ENCODE measurements at regions not wholly inside any gene's neighbourhood (a gene's known extent, or its start where the extent isn't known, plus 50 kb on each side); places are given as distances from the start of the nearest gene placed in this dataset.

DNA sequence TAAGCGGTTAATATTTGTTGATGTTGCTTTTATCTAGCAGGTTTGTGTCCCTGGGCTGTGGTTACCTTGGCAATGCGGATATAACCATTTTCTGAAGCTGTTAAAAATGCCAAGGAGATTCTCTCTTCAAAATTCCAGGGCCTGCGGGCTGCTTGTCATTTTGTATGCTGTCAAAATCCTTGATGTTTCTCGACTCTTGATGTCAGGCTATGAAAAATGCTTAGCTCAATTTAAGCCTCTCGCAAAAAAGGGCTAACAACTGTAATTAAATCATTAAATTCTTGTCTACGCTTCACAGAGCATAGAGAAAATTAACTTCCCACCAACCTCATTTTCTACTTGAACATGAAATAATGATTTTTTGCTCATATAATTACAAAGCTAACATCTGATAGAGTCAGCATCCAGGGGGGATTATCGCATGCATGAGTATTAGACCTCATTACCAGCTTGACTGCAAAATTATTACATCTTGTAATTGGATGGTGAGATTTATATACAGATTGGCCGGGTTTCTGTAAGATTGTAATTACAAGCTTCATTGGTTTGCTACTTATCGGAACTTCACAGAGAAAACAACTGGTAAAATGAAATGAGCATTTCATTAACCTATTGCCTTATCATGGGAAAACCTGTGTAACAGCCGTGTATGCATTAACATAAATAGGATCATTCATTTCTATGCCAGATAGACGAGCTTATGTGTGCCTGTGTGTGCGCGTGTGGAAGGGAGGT, 83.1 kb upstream of the IRX1 start:
- no peak for ATAC-seq
- ChIA-PET POLR2A (no interaction called here), CTCF (interaction anchor here (1.3 kb wide), 1 partner anchor 80 kb away, joined by 3 read pairs; no protein-coding TSS in a partner anchor)
- Mint-ChIP-seq H3K36me3 (peaks cover 15% of the 10 kb centered on the region), H3K9me3 (peaks cover 23% of the 10 kb centered on the region), H3K4me3 (no peak overlapping the region), H3K27ac (no peak overlapping the region), H3K27me3 (ENCODE audit: low read depth) (no peaks in the 10 kb centered on the region), H3K4me1 (peaks cover 61% of the 10 kb centered on the region)
- DNase-seq (ENCODE audit: low spot score), result no peak
- TF ChIP-seq, protein P1, sequence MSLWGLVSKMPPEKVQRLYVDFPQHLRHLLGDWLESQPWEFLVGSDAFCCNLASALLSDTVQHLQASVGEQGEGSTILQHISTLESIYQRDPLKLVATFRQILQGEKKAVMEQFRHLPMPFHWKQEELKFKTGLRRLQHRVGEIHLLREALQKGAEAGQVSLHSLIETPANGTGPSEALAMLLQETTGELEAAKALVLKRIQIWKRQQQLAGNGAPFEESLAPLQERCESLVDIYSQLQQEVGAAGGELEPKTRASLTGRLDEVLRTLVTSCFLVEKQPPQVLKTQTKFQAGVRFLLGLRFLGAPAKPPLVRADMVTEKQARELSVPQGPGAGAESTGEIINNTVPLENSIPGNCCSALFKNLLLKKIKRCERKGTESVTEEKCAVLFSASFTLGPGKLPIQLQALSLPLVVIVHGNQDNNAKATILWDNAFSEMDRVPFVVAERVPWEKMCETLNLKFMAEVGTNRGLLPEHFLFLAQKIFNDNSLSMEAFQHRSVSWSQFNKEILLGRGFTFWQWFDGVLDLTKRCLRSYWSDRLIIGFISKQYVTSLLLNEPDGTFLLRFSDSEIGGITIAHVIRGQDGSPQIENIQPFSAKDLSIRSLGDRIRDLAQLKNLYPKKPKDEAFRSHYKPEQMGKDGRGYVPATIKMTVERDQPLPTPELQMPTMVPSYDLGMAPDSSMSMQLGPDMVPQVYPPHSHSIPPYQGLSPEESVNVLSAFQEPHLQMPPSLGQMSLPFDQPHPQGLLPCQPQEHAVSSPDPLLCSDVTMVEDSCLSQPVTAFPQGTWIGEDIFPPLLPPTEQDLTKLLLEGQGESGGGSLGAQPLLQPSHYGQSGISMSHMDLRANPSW (CRISPR knock-in tag; conservative IDR thresholded peaks at IDR 0.05; ENCODE audit: low read depth), result no peak
- no peak for TF ChIP-seq ZBTB43 (CRISPR knock-in tag; IDR thresholded peaks at IDR 0.05)
- TF ChIP-seq, protein P2, sequence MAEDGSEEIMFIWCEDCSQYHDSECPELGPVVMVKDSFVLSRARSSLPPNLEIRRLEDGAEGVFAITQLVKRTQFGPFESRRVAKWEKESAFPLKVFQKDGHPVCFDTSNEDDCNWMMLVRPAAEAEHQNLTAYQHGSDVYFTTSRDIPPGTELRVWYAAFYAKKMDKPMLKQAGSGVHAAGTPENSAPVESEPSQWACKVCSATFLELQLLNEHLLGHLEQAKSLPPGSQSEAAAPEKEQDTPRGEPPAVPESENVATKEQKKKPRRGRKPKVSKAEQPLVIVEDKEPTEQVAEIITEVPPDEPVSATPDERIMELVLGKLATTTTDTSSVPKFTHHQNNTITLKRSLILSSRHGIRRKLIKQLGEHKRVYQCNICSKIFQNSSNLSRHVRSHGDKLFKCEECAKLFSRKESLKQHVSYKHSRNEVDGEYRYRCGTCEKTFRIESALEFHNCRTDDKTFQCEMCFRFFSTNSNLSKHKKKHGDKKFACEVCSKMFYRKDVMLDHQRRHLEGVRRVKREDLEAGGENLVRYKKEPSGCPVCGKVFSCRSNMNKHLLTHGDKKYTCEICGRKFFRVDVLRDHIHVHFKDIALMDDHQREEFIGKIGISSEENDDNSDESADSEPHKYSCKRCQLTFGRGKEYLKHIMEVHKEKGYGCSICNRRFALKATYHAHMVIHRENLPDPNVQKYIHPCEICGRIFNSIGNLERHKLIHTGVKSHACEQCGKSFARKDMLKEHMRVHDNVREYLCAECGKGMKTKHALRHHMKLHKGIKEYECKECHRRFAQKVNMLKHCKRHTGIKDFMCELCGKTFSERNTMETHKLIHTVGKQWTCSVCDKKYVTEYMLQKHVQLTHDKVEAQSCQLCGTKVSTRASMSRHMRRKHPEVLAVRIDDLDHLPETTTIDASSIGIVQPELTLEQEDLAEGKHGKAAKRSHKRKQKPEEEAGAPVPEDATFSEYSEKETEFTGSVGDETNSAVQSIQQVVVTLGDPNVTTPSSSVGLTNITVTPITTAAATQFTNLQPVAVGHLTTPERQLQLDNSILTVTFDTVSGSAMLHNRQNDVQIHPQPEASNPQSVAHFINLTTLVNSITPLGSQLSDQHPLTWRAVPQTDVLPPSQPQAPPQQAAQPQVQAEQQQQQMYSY (CRISPR knock-in tag; IDR thresholded peaks at IDR 0.05), result no peak
- TF ChIP-seq FOXJ3 (CRISPR knock-in tag; IDR thresholded peaks at IDR 0.05; ENCODE audit: borderline replicate concordance), result no peak

GRCh38 chr5:3511934-3512333, 83.7 kb upstream of the IRX1 start:
- H3K9me3 Mint-ChIP-seq, result peaks cover 23% of the 10 kb centered on the region
- TF ChIP-seq MYBL2 (CRISPR knock-in tag; IDR thresholded peaks at IDR 0.05) (no peak), ZNF532 (CRISPR knock-in tag; IDR thresholded peaks at IDR 0.05; ENCODE audit: borderline replicate concordance) (no peak), SOX15 (CRISPR knock-in tag; IDR thresholded peaks at IDR 0.05) (no peak), ZNF281 (CRISPR knock-in tag; IDR thresholded peaks at IDR 0.05) (no peak), IRF1 (CRISPR knock-in tag; IDR thresholded peaks at IDR 0.05) (no peak), ZNF512 (CRISPR knock-in tag; IDR thresholded peaks at IDR 0.05; ENCODE audit: borderline replicate concordance) (no peak)
- TF ChIP-seq, protein P1 (CRISPR knock-in tag; conservative IDR thresholded peaks at IDR 0.05; ENCODE audit: low read depth), result no peak
- ChIA-PET POLR2A (no interaction called here), CTCF (interaction anchor here (1.3 kb wide), 1 partner anchor 81 kb away, joined by 3 read pairs; no protein-coding TSS in a partner anchor)
- peaks cover 56% of the 10 kb centered on the region for H3K4me1 Mint-ChIP-seq
- no peaks in the 10 kb centered on the region for H3K27me3 Mint-ChIP-seq (ENCODE audit: low read depth)
- no peak overlapping the region for H3K4me3 Mint-ChIP-seq
- peaks cover 15% of the 10 kb centered on the region for H3K36me3 Mint-ChIP-seq
- H3K27ac Mint-ChIP-seq, result no peak overlapping the region
- DNase-seq (ENCODE audit: low spot score), result no peak
- ATAC-seq, result no peak

Measured in WTC11 (cell line).